SK-N-SH (cell line): ENCODE measurements at regions not wholly inside any gene's neighbourhood (a gene's known extent, or its start where the extent isn't known, plus 50 kb on each side); places are given as distances from the start of the nearest gene placed in this dataset.

Experiments
- CTCF ChIA-PET: fragments of 300-600, 350-600 bp; formaldehyde crosslinking; extraction: SDS; loops from one replicate; lab custom pipeline; 2021; lab: Yijun Ruan, JAX
- POLR2A ChIA-PET: fragments of 350-600 bp; sonication (Branson Sonifier 250); formaldehyde crosslinking; extraction: SDS; loops from one replicate; lab custom pipeline; 2020; ENCODE audit warnings: antibody characterized with exemption, inconsistent platforms; lab: Yijun Ruan, JAX
- DNase-seq: peaks from one replicate; pipeline ENCODE4 v3.0.0; 2012
- H2AFZ ChIP-seq: fragments of 200-600 bp; sonication (generic); 2 replicates; pipeline ENCODE4 v1.8.1; 2016; ENCODE audit warnings: antibody characterized with exemption, mild to moderate bottlenecking, low read depth
- H3F3A ChIP-seq: fragments of 200-600 bp; sonication (generic); replicated peaks from 2 replicates; pipeline ENCODE3; 2016; ENCODE audit warnings: antibody characterized with exemption, mild to moderate bottlenecking; ENCODE audit not compliant: insufficient read depth
- H3K27ac ChIP-seq, 2 experiments: fragments of 200-500 bp in 1 of 2; fragments of 200-600 bp in 1 of 2; sonication (Bioruptor generic) in 1 of 2; sonication (generic), shearing (Covaris generic) in 1 of 2; 2 replicates each; pipeline versions ENCODE4 v1.5.1 to v1.6.1; 2014 to 2016; ENCODE audit warnings: low read depth in 2 of 2, inconsistent platforms in 1 of 2, low read length in 1 of 2, mild to moderate bottlenecking in 1 of 2, mixed read lengths in 1 of 2
- H3K27me3 ChIP-seq: fragments of 200-600 bp; sonication (generic), shearing (Covaris generic); 2 replicates; pipeline ENCODE4 v1.6.1; 2016; ENCODE audit warnings: mixed run types; ENCODE audit not compliant: insufficient read depth
- H3K36me3 ChIP-seq, 2 experiments: fragments of 200-500 bp in 1 of 2; fragments of 200-600 bp in 1 of 2; sonication (Bioruptor generic) in 1 of 2; sonication (generic) in 1 of 2; replicated peaks in 1 of 2; 2 replicates each; pipeline versions ENCODE3 to v1.5.1; 2014 to 2016; ENCODE audit warnings: low read length in 1 of 2, mild to moderate bottlenecking in 1 of 2; ENCODE audit not compliant: insufficient read depth in 2 of 2, control insufficient read depth in 1 of 2
- H3K4me1 ChIP-seq, 2 experiments: fragments of 200-500 bp in 1 of 2; fragments of 200-600 bp in 1 of 2; sonication (Bioruptor generic) in 1 of 2; sonication (generic), shearing (Covaris generic) in 1 of 2; 2 replicates each; pipeline versions ENCODE4 v1.5.1 to v1.6.1; 2014 to 2016; ENCODE audit warnings: low read depth in 1 of 2, low read length in 1 of 2, mixed run types in 1 of 2; ENCODE audit not compliant: insufficient read depth in 2 of 2, control insufficient read depth in 1 of 2
- H3K4me2 ChIP-seq: fragments of 200-600 bp; sonication (generic), shearing (Covaris generic); 2 replicates; pipeline ENCODE4 v1.6.1; 2017; ENCODE audit warnings: mixed run types
- H3K4me3 ChIP-seq, 2 experiments: fragments of 200-500 bp in 1 of 2; fragments of 200-600 bp in 1 of 2; sonication (Bioruptor generic) in 1 of 2; sonication (generic), shearing (Covaris generic) in 1 of 2; 2 replicates each; pipeline versions ENCODE4 v1.5.1 to v1.8.1; 2014 to 2016; ENCODE audit warnings: low read depth in 2 of 2, inconsistent platforms in 1 of 2, low read length in 1 of 2, mild to moderate bottlenecking in 1 of 2, mixed read lengths in 1 of 2, moderate library complexity in 1 of 2
- H3K79me2 ChIP-seq: fragments of 200-600 bp; sonication (generic); 2 replicates; pipeline ENCODE4 v1.8.1; 2017; ENCODE audit warnings: mild to moderate bottlenecking; ENCODE audit not compliant: insufficient read depth
- H3K9ac ChIP-seq: fragments of 200-600 bp; sonication (generic); 2 replicates; pipeline ENCODE4 v1.6.1; 2017; ENCODE audit warnings: mixed run types
- H3K9me2 ChIP-seq: fragments of 200-600 bp; sonication (generic); 2 replicates; pipeline ENCODE4 v1.6.1; 2017; ENCODE audit warnings: mixed run types
- H3K9me3 ChIP-seq: fragments of 200-600 bp; sonication (generic); 2 replicates; pipeline ENCODE4 v1.6.1; 2017; ENCODE audit warnings: mixed run types, mild to moderate bottlenecking, moderate library complexity
- H4K20me1 ChIP-seq: fragments of 200-600 bp; sonication (generic); 2 replicates; pipeline ENCODE4 v1.6.1; 2017; ENCODE audit warnings: mild to moderate bottlenecking, mixed run types; ENCODE audit not compliant: insufficient read depth
- ELF1 ChIP-seq: IDR thresholded peaks from 2 replicates; pipeline ENCODE4 v1.4.0; 2012
- EP300 ChIP-seq, 2 experiments: IDR thresholded peaks; 2 replicates each; pipeline versions ENCODE4 v1.4.0 to v1.6.1; 2012; ENCODE audit warnings: borderline replicate concordance in 1 of 2, low read depth in 1 of 2, low read length in 1 of 2
- FOSL2 ChIP-seq: IDR thresholded peaks from 2 replicates; pipeline ENCODE4 v1.4.0; 2012; ENCODE audit warnings: low read depth, mild to moderate bottlenecking, moderate library complexity, borderline replicate concordance
- MEF2A ChIP-seq: IDR thresholded peaks from 2 replicates; pipeline ENCODE4 v1.4.0; 2012; ENCODE audit warnings: low read depth, borderline replicate concordance
- MXI1 ChIP-seq: IDR thresholded peaks from 2 replicates; pipeline ENCODE4 v1.6.1; 2012; ENCODE audit warnings: mild to moderate bottlenecking, low read depth, low read length, improper control_type of control experiment
- NFIC ChIP-seq: IDR thresholded peaks from 2 replicates; pipeline ENCODE4 v1.4.0; 2012; ENCODE audit warnings: borderline replicate concordance
- NRF1 ChIP-seq: IDR thresholded peaks from 2 replicates; pipeline ENCODE4 v1.6.1; 2012; ENCODE audit warnings: low read depth, mild to moderate bottlenecking, low read length
- POLR2AphosphoS5 ChIP-seq: IDR thresholded peaks from 2 replicates; pipeline ENCODE4 v1.6.1; 2012; ENCODE audit warnings: low read depth, low read length
- RFX5 ChIP-seq: IDR thresholded peaks from 2 replicates; pipeline ENCODE4 v1.6.1; 2012; ENCODE audit warnings: mild to moderate bottlenecking, improper control_type of control experiment, low read length
- RXRA ChIP-seq: IDR thresholded peaks from 2 replicates; pipeline ENCODE4 v1.4.0; 2012; ENCODE audit warnings: low read depth, mild to moderate bottlenecking, borderline replicate concordance
- TCF12 ChIP-seq: IDR thresholded peaks from 2 replicates; pipeline ENCODE4 v1.4.0; 2012
- WGBS: methylation state at CpG from one replicate; pipeline ENCODE4 v1.1.6; 2017; ENCODE audit warnings: low lambda C conversion rate; 5-methylcytosine and 5-hydroxymethylcytosine counted together
- TF ChIP-seq, protein P1 (sequence below): IDR thresholded peaks from 2 replicates; pipeline ENCODE4; 2012
- TF ChIP-seq, protein P2 (sequence below): IDR thresholded peaks from 2 replicates; pipeline ENCODE4 v1.4.0; 2012; ENCODE audit warnings: low read depth, borderline replicate concordance
- TF ChIP-seq, protein P3 (sequence below): IDR thresholded peaks from 2 replicates; pipeline ENCODE4 v1.4.0; 2012; ENCODE audit warnings: low read depth, borderline replicate concordance
- TF ChIP-seq, protein P4 (sequence below): fragments of 200-600 bp; sonication (generic); IDR thresholded peaks from 2 replicates; pipeline ENCODE4 v1.6.1; 2017; ENCODE audit warnings: antibody characterized with exemption, mild to moderate bottlenecking, moderate library complexity
- TF ChIP-seq, protein P5 (sequence below): fragments of 150-350 bp; IDR thresholded peaks from 2 replicates; pipeline ENCODE4 v1.6.1; 2016; ENCODE audit warnings: mild to moderate bottlenecking, low read depth, low read length

DNA sequence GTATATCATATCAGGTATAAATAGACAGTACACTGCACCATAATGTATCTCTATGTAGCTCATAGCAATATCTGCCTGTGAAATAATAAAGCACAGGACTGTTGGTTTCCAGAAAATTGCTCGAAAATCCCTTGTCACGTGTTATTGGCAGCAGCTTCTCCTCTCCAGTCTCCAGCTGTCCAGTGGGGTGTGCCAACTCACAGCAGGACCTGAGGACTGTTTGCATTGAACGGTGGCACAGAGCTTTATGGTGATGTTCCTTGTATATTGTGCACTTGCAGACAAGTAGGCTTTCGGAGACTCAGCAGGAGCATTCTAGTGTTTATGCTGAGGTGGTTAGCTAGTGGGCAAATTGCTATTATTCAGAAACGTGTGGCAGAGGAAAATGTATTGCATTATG is 182.2 kb upstream of the ATP5MC3 start:
- Histone ChIP-seq H3K4me3 (no peak overlapping the region), H3K9ac (no peak overlapping the region), H4K20me1 (no peaks in the 10 kb centered on the region), H3K79me2 (no peaks in the 10 kb centered on the region), H3K9me3 (no peaks in the 10 kb centered on the region), H3K27me3 (no peaks in the 10 kb centered on the region; the same call in 1 of the 2 replicates), H3K4me1 (peaks cover 0 to 14% of the 10 kb centered on the region in 2 experiments; a peak in 1 of 4 replicates), H3K4me2 (no peak overlapping the region), H3F3A (no peaks in the 10 kb centered on the region), H3K9me2 (no peaks in the 10 kb centered on the region), H3K36me3 (no peaks in the 10 kb centered on the region), H2AFZ (no peak overlapping the region), H3K27ac (no peak overlapping the region)
- POLR2A ChIA-PET = no interaction called here
- DNase-seq = no peak
- WGBS = 45% methylated on average over 5 of the region's 5 CpGs
- TF ChIP-seq MXI1 (no peak), POLR2AphosphoS5 (no peak), NRF1 (no peak), NFIC (no peak), RFX5 (no peak), TCF12 (no peak), ELF1 (no peak), MEF2A (no peak), EP300 (IDR thresholded peaks at IDR 0.05; ENCODE audit: borderline replicate concordance in 1 of 2, low read depth in 1 of 2, low read length in 1 of 2) (no peak), RXRA (no peak), FOSL2 (no peak)
- TF ChIP-seq, protein P1, sequence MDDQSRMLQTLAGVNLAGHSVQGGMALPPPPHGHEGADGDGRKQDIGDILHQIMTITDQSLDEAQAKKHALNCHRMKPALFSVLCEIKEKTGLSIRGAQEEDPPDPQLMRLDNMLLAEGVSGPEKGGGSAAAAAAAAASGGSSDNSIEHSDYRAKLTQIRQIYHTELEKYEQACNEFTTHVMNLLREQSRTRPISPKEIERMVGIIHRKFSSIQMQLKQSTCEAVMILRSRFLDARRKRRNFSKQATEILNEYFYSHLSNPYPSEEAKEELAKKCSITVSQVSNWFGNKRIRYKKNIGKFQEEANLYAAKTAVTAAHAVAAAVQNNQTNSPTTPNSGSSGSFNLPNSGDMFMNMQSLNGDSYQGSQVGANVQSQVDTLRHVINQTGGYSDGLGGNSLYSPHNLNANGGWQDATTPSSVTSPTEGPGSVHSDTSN = no peak
- TF ChIP-seq, protein P2, sequence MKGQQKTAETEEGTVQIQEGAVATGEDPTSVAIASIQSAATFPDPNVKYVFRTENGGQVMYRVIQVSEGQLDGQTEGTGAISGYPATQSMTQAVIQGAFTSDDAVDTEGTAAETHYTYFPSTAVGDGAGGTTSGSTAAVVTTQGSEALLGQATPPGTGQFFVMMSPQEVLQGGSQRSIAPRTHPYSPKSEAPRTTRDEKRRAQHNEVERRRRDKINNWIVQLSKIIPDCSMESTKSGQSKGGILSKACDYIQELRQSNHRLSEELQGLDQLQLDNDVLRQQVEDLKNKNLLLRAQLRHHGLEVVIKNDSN = no peak
- TF ChIP-seq, protein P3, sequence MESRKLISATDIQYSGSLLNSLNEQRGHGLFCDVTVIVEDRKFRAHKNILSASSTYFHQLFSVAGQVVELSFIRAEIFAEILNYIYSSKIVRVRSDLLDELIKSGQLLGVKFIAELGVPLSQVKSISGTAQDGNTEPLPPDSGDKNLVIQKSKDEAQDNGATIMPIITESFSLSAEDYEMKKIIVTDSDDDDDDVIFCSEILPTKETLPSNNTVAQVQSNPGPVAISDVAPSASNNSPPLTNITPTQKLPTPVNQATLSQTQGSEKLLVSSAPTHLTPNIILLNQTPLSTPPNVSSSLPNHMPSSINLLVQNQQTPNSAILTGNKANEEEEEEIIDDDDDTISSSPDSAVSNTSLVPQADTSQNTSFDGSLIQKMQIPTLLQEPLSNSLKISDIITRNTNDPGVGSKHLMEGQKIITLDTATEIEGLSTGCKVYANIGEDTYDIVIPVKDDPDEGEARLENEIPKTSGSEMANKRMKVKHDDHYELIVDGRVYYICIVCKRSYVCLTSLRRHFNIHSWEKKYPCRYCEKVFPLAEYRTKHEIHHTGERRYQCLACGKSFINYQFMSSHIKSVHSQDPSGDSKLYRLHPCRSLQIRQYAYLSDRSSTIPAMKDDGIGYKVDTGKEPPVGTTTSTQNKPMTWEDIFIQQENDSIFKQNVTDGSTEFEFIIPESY = no peak
- TF ChIP-seq, protein P4, sequence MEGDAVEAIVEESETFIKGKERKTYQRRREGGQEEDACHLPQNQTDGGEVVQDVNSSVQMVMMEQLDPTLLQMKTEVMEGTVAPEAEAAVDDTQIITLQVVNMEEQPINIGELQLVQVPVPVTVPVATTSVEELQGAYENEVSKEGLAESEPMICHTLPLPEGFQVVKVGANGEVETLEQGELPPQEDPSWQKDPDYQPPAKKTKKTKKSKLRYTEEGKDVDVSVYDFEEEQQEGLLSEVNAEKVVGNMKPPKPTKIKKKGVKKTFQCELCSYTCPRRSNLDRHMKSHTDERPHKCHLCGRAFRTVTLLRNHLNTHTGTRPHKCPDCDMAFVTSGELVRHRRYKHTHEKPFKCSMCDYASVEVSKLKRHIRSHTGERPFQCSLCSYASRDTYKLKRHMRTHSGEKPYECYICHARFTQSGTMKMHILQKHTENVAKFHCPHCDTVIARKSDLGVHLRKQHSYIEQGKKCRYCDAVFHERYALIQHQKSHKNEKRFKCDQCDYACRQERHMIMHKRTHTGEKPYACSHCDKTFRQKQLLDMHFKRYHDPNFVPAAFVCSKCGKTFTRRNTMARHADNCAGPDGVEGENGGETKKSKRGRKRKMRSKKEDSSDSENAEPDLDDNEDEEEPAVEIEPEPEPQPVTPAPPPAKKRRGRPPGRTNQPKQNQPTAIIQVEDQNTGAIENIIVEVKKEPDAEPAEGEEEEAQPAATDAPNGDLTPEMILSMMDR = no peak
- TF ChIP-seq, protein P5, sequence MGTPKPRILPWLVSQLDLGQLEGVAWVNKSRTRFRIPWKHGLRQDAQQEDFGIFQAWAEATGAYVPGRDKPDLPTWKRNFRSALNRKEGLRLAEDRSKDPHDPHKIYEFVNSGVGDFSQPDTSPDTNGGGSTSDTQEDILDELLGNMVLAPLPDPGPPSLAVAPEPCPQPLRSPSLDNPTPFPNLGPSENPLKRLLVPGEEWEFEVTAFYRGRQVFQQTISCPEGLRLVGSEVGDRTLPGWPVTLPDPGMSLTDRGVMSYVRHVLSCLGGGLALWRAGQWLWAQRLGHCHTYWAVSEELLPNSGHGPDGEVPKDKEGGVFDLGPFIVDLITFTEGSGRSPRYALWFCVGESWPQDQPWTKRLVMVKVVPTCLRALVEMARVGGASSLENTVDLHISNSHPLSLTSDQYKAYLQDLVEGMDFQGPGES = no peak
- CTCF ChIA-PET = interaction anchor here (0.6 to 17.6 kb wide), 12 partner anchors 10 to 733 kb away, joined by 3 to 262 read pairs (median 4); partner anchors contain the start of genes EVX2 and HOXD12
